Heart left ventricle (tissue), 16 donors: ENCODE measurements at regions not wholly inside any gene's neighbourhood (a gene's known extent, or its start where the extent isn't known, plus 50 kb on each side); places are given as distances from the start of the nearest gene placed in this dataset.

Source experiments
- ATAC-seq, 4 donors: fragments of 200-7000 bp; cut with Tn5 transposase; one replicate each; pipeline ENCODE4 v1.9.1; 2020 to 2022; ENCODE audit warnings: moderate library complexity in 4 of 4, mild to moderate bottlenecking in 3 of 4, moderate number of reproducible peaks in 1 of 4
- DNase-seq, 5 donors: peaks; one replicate each; pipeline ENCODE4 v3.0.0-alpha.2; 2020
- H3K27ac ChIP-seq, 12 donors: fragments of 200-600 bp; sonication (generic) in 4 of 12; one replicate each; pipeline versions ENCODE4 v1.5.0 to v1.8.0; 2016 to 2022; ENCODE audit warnings: mild to moderate bottlenecking in 2 of 12
- H3K27me3 ChIP-seq, 9 donors: fragments of 200-600 bp; sonication (generic) in 2 of 9; one replicate each; pipeline versions ENCODE4 v1.5.1 to v1.8.0; 2016 to 2022; ENCODE audit warnings: mild to moderate bottlenecking in 3 of 9
- H3K36me3 ChIP-seq, 9 donors: fragments of 200-600 bp; sonication (generic) in 2 of 9; one replicate each; pipeline versions ENCODE4 v1.5.0 to v1.8.0; 2018 to 2022; ENCODE audit warnings: mild to moderate bottlenecking in 2 of 9
- H3K4me1 ChIP-seq, 12 donors: fragments of 200-600 bp; sonication (generic) in 4 of 12; one replicate each; pipeline versions ENCODE4 v1.5.0 to v1.8.0; 2016 to 2022; ENCODE audit warnings: mild to moderate bottlenecking in 3 of 12
- H3K4me3 ChIP-seq, 12 donors: fragments of 200-600 bp; sonication (generic) in 4 of 12; one replicate each; pipeline versions ENCODE4 v1.5.0 to v1.8.0; 2017 to 2022; ENCODE audit warnings: mild to moderate bottlenecking in 9 of 12, moderate library complexity in 4 of 12
- H3K9me3 ChIP-seq, 12 donors: fragments of 200-600 bp; sonication (generic) in 4 of 12; one replicate each; pipeline versions ENCODE4 v1.5.0 to v1.8.0; 2016 to 2022; ENCODE audit warnings: mild to moderate bottlenecking in 1 of 12
- POLR2A ChIP-seq, 2 donors: fragments of 450-650 bp; IDR thresholded peaks; one replicate each; pipeline ENCODE4 v1.6.1; 2017; ENCODE audit warnings: antibody characterized with exemption in 2 of 2, mild to moderate bottlenecking in 2 of 2, moderate library complexity in 2 of 2
- WGBS, 4 donors: extraction: QIAGEN DNeasy Blood & Tissue Kit in 2 of 4; methylation state at CpG; one replicate each; pipeline versions ENCODE4 v1.1.5 to v1.1.7; 2013 to 2018; 5-methylcytosine and 5-hydroxymethylcytosine counted together
- intact Hi-C, 10 donors: fragments of 100-400 bp; cut with DNase I; formaldehyde crosslinking; loops; one replicate each; pipeline versions ENCODE4 v1.11.1 to v1.14.2; 2022
- TF ChIP-seq, protein P1 (sequence below), 12 donors: fragments of 200-600 bp; sonication (generic) in 4 of 12; IDR thresholded peaks; one replicate each; pipeline versions ENCODE4 v1.5.0 to v1.8.0; 2018 to 2022; ENCODE audit warnings: antibody characterized with exemption in 12 of 12, mild to moderate bottlenecking in 5 of 12
- donor health status: ischemic (EF 13 %, LVEDD 7.1; RV severe dilation, severe dysfunction).
- donor health status: healthy with polysubstance abuse.
- donor health status: DM: no; HTN: yes; CAD: no.
- donor health status: DM: no; HTN: no; CAD: no.
- donor health status: ischemic (EF 25% LVEDD 6.9; RV normal size, moderate dysfunction).
- donor health status: ischemic (EF 25% LVEDD 5.7; RV mildly dilated, moderate dysfunction).
- donor health status: healthy.
- donor health status: DM: yes; HTN: yes; CAD: no.
- donor health status: ischemic (EF 35%, LVEDD 5.7; RV mildly dilated, moderate dysfunction).
- donor health status: nonischemic (EF 11% LVEDD 7.7; RV severe dilation, severe dysfunction).
- donor health status: DM: yes; HTN: yes; CAD: no.
- donor health status: PGD.
- donor health status: ischemic (EF 29% LVEDD 5.4; RV normal size, mild dysfunction).
- donor health status: nonischemic (EF 23%, LVEDD 6.1; RV moderate dilation, normal function).

DNA sequence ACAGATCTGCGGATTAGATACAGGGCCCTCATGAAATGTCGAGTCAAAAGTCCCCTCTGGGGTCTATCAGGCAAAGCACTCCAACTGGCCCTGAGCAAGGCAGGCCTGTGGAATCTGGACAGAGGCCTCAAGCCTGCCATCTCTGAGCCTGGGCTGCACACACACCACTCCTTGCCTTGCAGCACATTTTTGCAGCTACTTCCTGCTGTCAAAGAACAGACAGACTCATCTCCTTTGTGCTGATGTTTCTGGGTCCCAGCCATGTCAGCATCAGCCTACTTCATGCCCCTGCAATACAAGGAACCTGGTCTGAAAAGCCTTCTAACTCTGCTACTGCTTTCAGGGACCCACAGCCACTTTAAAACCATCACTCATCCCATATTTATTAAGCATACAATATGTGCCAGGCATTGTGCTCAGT, 60.6 kb upstream of the IL12A start:
- TF ChIP-seq, protein P1, sequence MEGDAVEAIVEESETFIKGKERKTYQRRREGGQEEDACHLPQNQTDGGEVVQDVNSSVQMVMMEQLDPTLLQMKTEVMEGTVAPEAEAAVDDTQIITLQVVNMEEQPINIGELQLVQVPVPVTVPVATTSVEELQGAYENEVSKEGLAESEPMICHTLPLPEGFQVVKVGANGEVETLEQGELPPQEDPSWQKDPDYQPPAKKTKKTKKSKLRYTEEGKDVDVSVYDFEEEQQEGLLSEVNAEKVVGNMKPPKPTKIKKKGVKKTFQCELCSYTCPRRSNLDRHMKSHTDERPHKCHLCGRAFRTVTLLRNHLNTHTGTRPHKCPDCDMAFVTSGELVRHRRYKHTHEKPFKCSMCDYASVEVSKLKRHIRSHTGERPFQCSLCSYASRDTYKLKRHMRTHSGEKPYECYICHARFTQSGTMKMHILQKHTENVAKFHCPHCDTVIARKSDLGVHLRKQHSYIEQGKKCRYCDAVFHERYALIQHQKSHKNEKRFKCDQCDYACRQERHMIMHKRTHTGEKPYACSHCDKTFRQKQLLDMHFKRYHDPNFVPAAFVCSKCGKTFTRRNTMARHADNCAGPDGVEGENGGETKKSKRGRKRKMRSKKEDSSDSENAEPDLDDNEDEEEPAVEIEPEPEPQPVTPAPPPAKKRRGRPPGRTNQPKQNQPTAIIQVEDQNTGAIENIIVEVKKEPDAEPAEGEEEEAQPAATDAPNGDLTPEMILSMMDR (IDR thresholded peaks at IDR 0.05): no peak
- no peak for TF ChIP-seq POLR2A (IDR thresholded peaks at IDR 0.05)
- 53 to 79% (median 64%) methylated on average over 2 of the region's 2 CpGs for WGBS, 4 donors
- H3K36me3 ChIP-seq: no peaks in the 10 kb centered on the region
- DNase-seq: no peak
- no peak for ATAC-seq
- no peaks in the 10 kb centered on the region for H3K27me3 ChIP-seq
- peaks cover 0 to 31% (median 9%) of the 10 kb centered on the region in 12 donors for H3K4me1 ChIP-seq
- no peak overlapping the region for H3K4me3 ChIP-seq
- H3K9me3 ChIP-seq: no peaks in the 10 kb centered on the region
- intact Hi-C loops: loop anchor here in 2 of 10 donors (2.0 to 10.0 kb wide), 2 partner anchors 57 to 75 kb away; partner anchors contain the start of gene IL12A (in 1 of the 2)
- H3K27ac ChIP-seq: peak overlapping the region in 2 of 12 donors; percentile 15 to 84

DNA sequence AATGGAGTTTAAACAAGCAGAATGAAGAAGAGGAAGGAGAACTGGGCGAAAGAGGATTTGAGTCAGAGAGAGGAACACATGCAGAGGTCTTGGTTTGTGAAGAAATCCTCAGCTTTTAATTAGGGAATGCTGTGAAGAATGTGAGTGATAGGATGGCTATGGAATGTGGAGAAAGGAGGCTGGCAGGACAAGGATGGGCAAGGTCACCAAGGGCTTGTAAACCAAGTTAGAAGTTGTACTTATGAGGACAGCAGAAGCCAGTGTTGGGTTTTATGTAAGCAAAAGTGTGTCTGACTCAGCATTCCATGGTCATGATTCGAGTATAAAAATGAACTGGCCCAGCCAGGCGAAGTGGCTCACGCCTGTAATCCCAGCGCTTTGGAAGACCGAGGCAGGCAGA, 60.0 kb upstream of the IL12A start:
- Histone ChIP-seq H3K27ac (peak overlapping the region in 5 of 12 donors; percentile 15 to 84 (median 42)), H3K27me3 (no peaks in the 10 kb centered on the region), H3K36me3 (no peaks in the 10 kb centered on the region), H3K4me1 (peaks cover 0 to 31% (median 9%) of the 10 kb centered on the region in 12 donors), H3K9me3 (peaks cover 0 to 6% (median under 1%) of the 10 kb centered on the region in 12 donors), H3K4me3 (no peak overlapping the region)
- ATAC-seq (no peak), DNase-seq (no peak)
- TF ChIP-seq, protein P1 (IDR thresholded peaks at IDR 0.05): no peak
- TF ChIP-seq POLR2A (IDR thresholded peaks at IDR 0.05): no peak
- WGBS, 4 donors: 90 to 95% (median 91%) methylated on average over 6 of the region's 6 CpGs
- intact Hi-C loops: loop anchor here in 2 of 10 donors (2.0 to 10.0 kb wide), 2 partner anchors 56 to 74 kb away; partner anchors contain the start of gene IL12A (in 1 of the 2)

DNA sequence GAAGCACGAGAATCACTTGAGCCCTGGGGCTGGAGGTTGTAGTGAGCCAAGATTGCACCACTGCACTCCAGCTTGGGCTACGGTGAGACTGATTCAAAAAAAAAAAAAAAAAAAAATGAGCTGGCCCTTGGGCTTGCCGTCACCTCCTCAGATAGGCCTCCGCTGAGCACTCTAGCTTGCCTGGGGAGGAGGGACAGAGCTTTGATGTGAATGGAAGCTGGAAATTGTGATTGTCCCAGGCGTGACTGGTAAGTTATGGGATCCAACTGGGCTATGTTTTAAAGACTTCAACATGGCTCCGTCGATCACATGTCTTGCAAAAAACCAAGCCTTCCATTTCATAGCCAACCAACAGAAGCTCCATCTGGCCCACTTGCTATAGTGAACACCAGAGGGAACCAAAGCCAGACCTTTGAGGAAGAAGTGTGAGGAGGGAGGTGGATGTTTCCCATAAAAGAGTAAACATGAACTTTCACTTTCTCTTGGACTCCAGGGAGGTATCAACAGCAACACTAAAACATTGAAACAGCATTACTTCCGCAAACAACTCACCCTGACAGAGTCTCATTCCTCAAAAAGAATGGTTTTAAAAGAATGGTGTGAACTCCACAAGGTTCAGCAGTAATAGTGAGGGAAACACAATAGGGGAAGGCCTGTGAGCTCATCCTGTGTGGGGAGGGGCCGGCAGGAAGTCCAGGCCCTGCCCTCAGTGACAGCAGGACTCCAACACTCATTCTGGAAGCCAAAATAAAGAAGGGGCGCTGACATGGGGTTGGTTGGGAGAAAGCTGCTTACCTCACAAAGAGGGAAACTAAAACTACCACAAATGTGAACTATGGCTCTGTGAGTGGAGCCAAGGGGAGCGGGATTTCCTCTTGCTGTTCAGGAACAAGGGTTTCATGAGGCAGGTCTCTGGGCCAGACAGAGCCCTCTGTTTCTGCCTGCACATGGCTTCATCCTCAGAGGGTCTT, 59.2 kb upstream of the IL12A start:
- Histone ChIP-seq H3K9me3 (peaks cover 0 to 14% (median 8%) of the 10 kb centered on the region in 12 donors), H3K4me3 (no peak overlapping the region), H3K27ac (peak overlapping the region; percentile 27 to 84 (median 52)), H3K4me1 (peaks cover 0 to 26% (median 9%) of the 10 kb centered on the region in 12 donors), H3K27me3 (no peaks in the 10 kb centered on the region), H3K36me3 (no peaks in the 10 kb centered on the region)
- intact Hi-C loops: loop anchor here in 3 of 10 donors (2.0 to 10.0 kb wide), 3 partner anchors 55 to 73 kb away; partner anchors contain the start of gene IL12A (in 1 of the 3)
- WGBS, 4 donors: 80 to 83% (median 82%) methylated on average over 11 of the region's 11 CpGs
- DNase-seq: peak in 3 of 5 donors; percentile 32 to 57 (median 49)
- TF ChIP-seq, protein P1 (IDR thresholded peaks at IDR 0.05): peak in 11 of 12 donors; percentile 18 to 49 (median 30)
- no peak for TF ChIP-seq POLR2A (IDR thresholded peaks at IDR 0.05)
- ATAC-seq: peak; percentile 56 to 94 (median 78)

DNA sequence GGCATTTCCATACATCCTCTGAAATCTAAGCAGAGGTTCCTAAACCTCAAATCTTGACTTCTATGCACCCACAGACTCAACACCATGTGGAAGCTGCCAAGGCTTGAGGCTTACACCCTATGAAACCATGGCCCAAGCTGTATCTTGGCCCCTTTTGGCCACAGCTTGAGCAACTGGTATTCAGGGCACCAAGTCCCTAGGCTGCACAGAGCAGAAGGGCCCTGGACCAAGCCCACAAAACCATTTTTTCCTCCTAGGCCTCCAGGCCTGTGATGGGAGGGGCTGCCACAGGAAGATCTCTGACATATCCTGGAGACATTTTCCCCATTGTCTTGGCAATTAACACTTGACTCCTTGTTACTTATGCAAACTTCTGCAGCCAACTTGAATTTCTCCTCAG, 54.4 kb upstream of the IL12A start:
- Histone ChIP-seq H3K9me3 (peaks cover 0 to 19% (median 14%) of the 10 kb centered on the region in 12 donors), H3K4me1 (peaks cover 0 to 10% (median 4%) of the 10 kb centered on the region in 12 donors), H3K27me3 (no peaks in the 10 kb centered on the region), H3K4me3 (no peak overlapping the region), H3K27ac (no peak overlapping the region), H3K36me3 (no peaks in the 10 kb centered on the region)
- intact Hi-C loops: loop anchor here in 1 of 10 donors (5.0 kb wide), 1 partner anchor 68 kb away; no protein-coding TSS in a partner anchor
- DNase-seq: no peak
- ATAC-seq: no peak
- TF ChIP-seq, protein P1 (IDR thresholded peaks at IDR 0.05): no peak
- TF ChIP-seq POLR2A (IDR thresholded peaks at IDR 0.05): no peak
